RPMI7951 (cell line): ENCODE measurements at regions not wholly inside any gene's neighbourhood (a gene's known extent, or its start where the extent isn't known, plus 50 kb on each side); places are given as distances from the start of the nearest gene placed in this dataset.
A peak's percentile ranks its signal among the peaks of the same experiment; 100 is the strongest.

Experiments
- DNase-seq: peaks from one replicate; pipeline ENCODE4 v3.0.0-alpha.2; 2012; ENCODE audit warnings: low read depth

GRCh38 chr9:129473523-129474244 lies 147.2 kb downstream of the C9orf50 start:
- peak; percentile 94 for DNase-seq

GRCh38 chr9:129472651-129473102 lies 148.2 kb downstream of the C9orf50 start:
- DNase-seq, result peak; percentile 71

- no peak for DNase-seq
Observed at GRCh38 chr9:129471201-129472019, 149.5 kb downstream of the C9orf50 start.

DNA sequence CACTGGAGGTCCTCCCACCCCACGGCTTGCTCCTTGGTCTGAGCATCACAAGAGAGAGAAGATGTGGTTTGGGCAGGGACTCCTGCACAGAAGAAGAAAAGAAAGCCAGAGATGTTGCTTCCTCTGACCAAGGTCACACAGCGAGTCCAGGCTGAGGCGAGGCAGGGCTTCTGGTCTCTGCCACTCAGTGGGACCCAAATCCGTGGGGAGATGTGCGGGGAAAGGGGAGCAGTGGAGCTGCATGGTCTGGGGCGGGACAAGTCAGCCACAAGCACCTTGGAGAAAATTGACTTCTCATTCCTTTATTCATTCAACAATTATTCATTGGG lies 150.9 kb downstream of the C9orf50 start:
- DNase-seq, result no peak

DNA sequence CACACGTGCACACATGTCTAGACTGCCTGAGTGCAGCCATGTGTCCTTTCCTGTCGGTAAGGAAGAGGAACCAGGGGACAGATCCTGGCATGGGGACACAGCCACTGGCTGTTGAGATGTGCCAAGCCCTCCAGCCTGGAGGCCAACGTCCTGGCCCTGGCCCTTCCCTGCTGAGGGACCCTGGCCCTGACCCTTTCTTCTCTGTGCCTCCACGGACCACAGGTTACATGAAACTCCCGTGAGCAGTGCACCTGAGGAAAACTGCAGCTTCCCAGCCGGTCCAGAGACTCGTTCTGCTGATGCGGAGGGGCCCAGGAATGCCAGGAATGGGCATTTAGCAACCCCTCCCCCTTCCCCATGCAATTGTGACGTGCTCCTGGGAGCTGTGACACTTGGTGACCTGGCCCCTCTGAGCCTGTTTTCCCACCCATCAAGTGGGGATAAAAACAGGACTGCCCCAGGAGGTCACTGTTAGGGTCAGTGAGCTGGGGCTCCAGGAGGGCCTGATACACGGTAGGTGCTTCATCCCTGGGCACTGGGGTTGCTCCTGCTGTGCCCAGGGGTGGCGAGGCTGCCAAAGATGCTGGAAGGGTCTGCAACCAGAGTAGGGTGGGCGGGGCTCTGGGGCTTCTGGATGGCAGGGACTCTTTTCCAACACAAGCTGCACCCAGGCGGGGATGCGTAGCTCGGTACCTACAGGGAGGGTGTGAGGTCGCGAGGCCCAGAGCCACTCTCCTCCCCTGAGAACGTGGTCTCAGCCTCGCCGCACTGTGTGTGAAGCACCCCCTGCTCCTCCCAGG lies 151.5 kb downstream of the C9orf50 start:
- no peak for DNase-seq

- no peak for DNase-seq
Observed at GRCh38 chr9:129467739-129468666, 152.9 kb downstream of the C9orf50 start.

GRCh38 chr9:129467004-129467588 lies 153.8 kb downstream of the C9orf50 start:
- DNase-seq, result no peak

- no peak for DNase-seq
Observed at GRCh38 chr9:129465834-129466535, 154.9 kb downstream of the C9orf50 start.

DNA sequence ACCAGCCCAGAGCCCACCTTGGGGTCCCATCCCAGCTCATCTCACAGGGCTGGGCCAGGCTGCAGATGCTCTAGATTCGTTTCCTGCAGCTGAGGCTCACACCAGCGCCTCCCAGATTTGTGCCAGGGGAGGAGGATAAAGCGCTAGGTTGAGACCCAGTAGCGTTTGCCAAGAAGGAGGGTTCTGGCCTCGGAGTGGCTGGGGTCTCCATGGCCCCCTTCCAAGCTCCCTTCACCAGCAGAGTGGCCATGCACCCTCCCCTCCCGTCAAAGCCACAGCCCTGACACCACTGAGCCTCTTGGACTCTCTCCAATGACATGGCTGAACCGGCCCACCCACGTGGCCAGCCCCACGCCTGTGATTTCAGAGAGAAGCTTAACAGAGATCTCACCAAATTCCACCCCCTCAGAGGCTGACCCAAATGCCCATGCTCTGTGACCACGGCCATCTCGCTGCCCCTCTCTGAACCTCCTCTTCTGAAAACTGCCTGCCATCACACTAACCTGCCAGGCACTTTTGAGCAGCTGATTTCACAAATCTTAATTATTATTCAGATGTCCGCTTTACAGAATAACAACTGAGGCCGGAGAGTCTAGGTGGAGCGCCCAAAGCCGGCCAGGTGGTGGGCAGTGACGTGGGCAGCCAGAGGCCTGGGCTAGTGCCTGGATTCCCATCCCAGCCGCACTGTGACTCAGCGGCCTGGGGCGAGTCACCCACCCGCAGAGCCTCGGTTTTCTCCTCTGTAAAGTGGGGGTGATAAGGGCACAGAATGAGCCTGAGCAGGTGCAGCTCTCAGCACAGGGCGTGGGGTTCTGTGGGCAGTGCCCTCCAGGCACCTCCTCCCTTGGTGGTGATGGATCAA lies 155.7 kb downstream of the C9orf50 start:
- DNase-seq, result peak; percentile 62

GRCh38 chr9:129463994-129464393 lies 156.9 kb downstream of the C9orf50 start:
- DNase-seq, result no peak

- DNase-seq, result no peak
Observed at GRCh38 chr9:129463477-129463876, 157.4 kb downstream of the C9orf50 start.

- no peak for DNase-seq
Observed at GRCh38 chr9:129462360-129462759, 158.5 kb downstream of the C9orf50 start.

- peak; percentile 98 for DNase-seq
Observed at GRCh38 chr9:129460323-129461261, 160.3 kb downstream of the C9orf50 start.

GRCh38 chr9:129459547-129460322 lies 161.2 kb downstream of the C9orf50 start:
- DNase-seq, result no peak

DNA sequence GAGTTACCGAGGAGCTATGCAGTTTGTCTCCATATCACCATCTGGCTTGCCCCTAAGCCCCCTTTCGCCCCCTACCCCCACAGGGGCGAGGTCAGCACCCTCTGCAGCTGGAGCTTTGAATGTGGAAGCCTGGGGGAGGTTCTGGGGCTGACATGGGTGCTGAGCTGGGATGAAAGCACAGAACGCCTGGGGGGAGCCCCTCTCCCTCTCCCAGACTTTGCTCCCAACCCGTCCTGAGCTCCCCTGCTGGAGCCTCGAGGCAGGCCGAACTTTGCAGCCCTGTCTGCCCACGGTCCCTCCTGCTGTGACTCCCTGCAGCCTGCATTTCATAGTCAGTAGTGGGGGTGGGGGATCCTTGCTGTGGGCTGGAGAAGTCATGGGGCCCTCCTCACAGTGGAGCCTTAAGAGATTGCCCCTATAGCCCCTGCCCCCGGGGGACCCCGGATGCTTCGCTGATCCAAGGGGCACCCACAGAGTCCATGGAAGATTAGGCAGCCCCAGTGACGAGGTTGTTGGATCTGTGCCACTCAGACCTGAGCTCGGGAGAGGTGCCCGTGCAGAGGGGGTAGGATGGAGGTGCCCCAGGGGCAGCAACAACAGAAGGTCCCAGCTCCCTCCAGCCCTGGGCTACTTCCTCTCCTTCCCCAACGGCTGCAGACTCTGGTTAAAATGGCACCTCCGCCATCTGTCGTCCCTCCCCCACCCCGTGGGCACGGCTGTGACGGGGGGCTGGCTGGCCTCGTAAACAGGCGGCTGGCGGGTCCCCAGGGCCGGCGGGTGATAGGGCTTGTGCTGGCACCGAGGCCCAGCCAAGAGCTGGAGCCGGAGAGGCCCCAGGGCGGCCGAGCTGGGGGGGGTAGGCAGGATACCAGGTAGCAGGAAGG lies 162.0 kb downstream of the C9orf50 start:
- DNase-seq, result peak; percentile 26

DNA sequence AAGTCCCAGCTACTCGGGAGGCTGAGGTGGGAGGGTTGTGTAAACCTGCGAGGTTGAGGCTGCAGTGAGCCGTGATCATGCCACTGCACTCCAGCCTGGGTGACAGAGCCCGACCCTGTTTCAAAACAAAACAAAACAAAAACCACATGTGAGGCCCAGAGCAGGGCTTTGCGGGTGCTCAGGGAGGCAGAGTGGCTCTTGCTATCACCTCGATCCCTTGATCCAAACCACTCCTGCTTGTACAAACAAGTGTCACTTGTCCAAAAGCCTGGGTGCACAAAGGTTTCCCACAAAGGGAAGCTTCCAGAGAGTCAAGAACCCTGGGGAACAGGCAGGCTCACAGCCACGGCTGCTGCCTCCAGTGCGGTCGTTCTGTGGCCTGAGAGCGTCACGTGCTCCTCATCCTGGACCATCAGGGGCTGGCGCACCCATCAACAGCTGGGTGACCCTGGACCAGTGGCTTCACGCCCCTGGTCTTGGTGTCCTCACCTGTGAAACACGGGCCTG lies 162.7 kb downstream of the C9orf50 start:
- peak; percentile 59 for DNase-seq
